ENCODE measurements at regions not wholly inside any gene's neighbourhood (a gene's known extent, or its start where the extent isn't known, plus 50 kb on each side); places are given as distances from the start of the nearest gene placed in this dataset.

DNA sequence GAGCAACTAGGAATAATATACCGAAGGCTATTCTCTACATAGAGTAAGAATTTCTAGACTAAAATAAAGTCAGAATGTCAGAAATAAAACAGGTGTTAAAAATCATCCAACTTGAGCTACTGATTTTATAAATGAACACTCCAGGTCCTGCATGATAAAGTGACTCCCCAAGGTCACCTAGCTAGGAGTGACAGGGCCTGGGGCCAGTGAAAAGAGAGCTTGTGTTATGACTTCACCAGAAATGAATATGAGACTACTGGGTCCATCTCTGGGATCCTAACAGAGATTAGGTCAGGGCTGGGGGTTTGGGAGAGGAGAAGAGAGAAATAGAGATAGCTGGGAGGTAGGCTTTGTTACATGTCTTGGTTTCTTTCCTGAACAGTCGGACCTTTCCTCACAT lies 89.7 kb upstream of the CYP1B1 start:
- TF ChIP-seq POLR2A (IDR thresholded peaks at IDR 0.05; ENCODE audit: low read length) (no peak), GATA1 (IDR thresholded peaks at IDR 0.05; ENCODE audit: low read depth, low read length) (no peak)

Data from erythroblast (primary cell).